Head of caudate nucleus (tissue), 42 donors: ENCODE measurements at regions not wholly inside any gene's neighbourhood (a gene's known extent, or its start where the extent isn't known, plus 50 kb on each side); places are given as distances from the start of the nearest gene placed in this dataset.

Experiments used
- DNase-seq, 42 donors: peaks; one replicate each; pipeline versions ENCODE4 v3.0.0 to v3.0.0-alpha.2; 2020 to 2021; ENCODE audit warnings: mixed read lengths in 7 of 42
- intact Hi-C: fragments of 100-400 bp; cut with DNase I; formaldehyde crosslinking; loops from one replicate; pipeline ENCODE4 v1.15.0; 2022

GRCh38 chrY:8151561-8151960 lies 1185.7 kb upstream of the TSPY4 start:
- intact Hi-C loops: no loop called here
- no peak for DNase-seq

- no peak for DNase-seq
- intact Hi-C loops: no loop called here
Observed at GRCh38 chrY:8128578-8128977, 1208.7 kb upstream of the TSPY4 start.

GRCh38 chrY:8125907-8126571 lies 1211.2 kb upstream of the TSPY4 start:
- intact Hi-C loops: no loop called here
- DNase-seq: peak in 4 of 42 donors; percentile 2 to 38 (median 6)

DNA sequence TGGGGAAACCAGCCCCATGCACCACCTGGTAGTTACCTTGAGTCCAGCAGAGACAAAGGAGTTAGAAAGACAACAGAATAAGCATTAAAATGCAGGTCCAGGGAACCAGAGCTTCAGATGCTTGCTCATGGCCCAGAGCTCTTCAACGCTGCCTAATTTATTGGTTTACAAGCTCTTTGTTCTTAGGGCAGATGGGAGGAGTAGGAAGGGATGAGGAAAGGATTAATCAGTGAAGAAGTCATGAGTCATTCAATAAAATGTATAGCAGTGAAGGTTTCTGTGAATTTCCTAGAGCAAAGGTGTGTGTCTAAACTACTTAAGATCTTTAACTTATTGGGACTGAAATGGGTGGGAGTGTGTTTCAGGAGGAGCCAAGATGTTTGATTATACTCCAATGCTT lies 1210.3 kb upstream of the AMELY start:
- intact Hi-C loops: no loop called here
- no peak for DNase-seq

- intact Hi-C loops: no loop called here
- no peak for DNase-seq
Observed at GRCh38 chrY:8094429-8094828, 1182.9 kb upstream of the AMELY start.

GRCh38 chrY:8092926-8093325 lies 1181.4 kb upstream of the AMELY start:
- intact Hi-C loops: no loop called here
- DNase-seq: no peak

GRCh38 chrY:8085925-8086324 lies 1174.4 kb upstream of the AMELY start:
- no peak for DNase-seq
- intact Hi-C loops: no loop called here

GRCh38 chrY:8084192-8084591 lies 1172.6 kb upstream of the AMELY start:
- intact Hi-C loops: no loop called here
- DNase-seq: no peak

GRCh38 chrY:8081151-8081550 lies 1169.6 kb upstream of the AMELY start:
- DNase-seq: no peak
- intact Hi-C loops: no loop called here

- intact Hi-C loops: no loop called here
- no peak for DNase-seq
Observed at GRCh38 chrY:8065220-8065619, 1153.7 kb upstream of the AMELY start.

DNA sequence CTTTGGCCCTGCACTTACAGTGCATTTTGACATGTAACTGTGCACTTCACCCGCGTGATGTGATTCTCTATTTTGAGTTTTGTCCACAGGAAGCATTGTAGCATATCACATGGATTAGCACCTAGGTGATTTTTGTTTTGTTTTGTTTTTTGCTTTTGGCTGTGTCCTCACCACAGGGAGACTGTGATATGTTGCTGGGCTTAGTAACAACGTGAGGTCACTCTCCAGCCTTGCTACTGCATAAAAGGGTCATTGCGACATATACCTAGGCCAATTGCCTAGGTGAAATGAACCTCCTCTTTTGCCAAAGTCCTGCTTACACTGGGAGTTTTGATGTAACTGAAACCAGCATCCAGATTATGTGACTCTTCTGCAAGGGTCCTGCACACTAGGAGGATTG lies 1152.9 kb upstream of the AMELY start:
- intact Hi-C loops: no loop called here
- no peak for DNase-seq

GRCh38 chrY:8063973-8064372 lies 1152.4 kb upstream of the AMELY start:
- intact Hi-C loops: no loop called here
- DNase-seq: no peak

DNA sequence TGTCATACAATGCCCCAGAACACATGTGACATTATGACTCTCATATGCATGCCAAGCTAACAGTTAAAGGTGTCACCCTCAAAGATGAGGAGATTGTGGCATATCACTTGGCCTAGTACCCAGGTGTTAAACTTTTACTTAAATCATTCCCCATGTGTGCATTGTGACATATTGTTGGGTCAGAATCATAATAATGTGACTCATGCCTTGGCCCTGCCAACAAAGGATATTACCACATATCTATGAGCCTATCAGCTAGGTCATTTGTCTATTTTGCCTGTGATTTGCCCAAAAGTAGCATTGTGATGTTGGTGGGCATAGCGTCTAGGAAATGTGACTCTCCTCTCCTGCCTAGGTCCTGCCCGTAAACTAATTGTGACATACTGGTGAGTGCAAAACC lies 1147.1 kb upstream of the AMELY start:
- no peak for DNase-seq
- intact Hi-C loops: no loop called here

DNA sequence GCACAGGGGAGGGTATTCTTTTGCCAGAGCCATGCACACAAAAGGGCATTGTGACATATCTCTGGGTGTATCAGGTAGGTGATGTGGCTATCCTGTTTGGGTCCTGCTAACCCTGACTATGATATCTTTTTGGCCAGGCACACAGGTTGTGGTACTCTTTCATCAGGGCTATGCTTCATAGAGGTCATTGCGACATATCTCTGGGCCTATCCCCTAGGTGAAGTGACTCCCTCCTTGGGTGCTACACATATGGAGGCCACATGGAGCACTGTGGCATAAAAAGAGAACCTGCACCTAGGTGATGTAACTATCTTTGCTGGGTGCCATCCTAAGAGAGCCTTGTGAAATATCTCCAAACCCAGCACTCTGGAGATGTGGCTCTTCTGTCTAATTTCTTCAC lies 1139.8 kb upstream of the AMELY start:
- DNase-seq: no peak
- intact Hi-C loops: no loop called here

- intact Hi-C loops: no loop called here
- DNase-seq: no peak
Observed at GRCh38 chrY:8041238-8041637, 1129.7 kb upstream of the AMELY start.

DNA sequence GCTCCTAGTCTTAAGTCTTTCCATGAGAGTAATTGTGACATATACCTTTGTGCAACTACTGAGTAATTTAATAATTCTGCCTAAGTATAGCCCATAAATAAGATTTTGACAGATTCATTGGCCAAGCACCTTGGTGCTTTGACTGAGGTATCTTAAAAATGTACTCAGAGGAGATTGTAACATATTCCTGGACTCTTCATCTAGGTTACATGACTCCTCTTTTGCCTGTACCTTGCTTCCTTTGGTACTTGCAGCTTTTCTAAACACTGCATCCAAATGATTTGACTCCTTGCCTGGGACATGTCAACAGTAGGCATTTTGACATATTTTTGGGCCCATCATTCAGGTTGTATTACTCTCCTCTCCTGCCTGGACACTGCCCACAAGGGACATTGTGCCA lies 1125.0 kb upstream of the AMELY start:
- DNase-seq: no peak
- intact Hi-C loops: no loop called here

DNA sequence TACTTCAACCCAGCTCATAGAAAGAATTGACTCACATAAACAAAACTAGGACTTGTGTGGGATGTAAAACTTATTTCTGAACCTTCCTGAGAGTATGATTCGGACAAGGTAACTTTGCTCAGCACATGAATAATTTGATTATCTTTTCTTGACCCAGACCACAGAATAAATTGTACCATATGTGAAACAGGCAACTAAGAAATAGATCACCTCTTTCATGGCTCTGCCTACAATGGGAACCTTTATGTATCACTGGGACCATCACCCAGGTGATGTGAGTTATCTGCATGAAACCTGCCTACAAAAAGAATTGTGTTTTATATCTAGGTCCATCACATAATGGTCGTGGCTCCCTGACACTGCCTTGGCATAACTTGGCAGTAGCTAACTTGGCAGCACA lies 1124.1 kb upstream of the AMELY start:
- no peak for DNase-seq
- intact Hi-C loops: no loop called here

GRCh38 chrY:8034673-8035072 lies 1123.1 kb upstream of the AMELY start:
- no peak for DNase-seq
- intact Hi-C loops: no loop called here

- DNase-seq: no peak
- intact Hi-C loops: no loop called here
Observed at GRCh38 chrY:8033200-8033599, 1121.6 kb upstream of the AMELY start.

- DNase-seq: no peak
- intact Hi-C loops: no loop called here
Observed at GRCh38 chrY:8020540-8020939, 1109.0 kb upstream of the AMELY start.

DNA sequence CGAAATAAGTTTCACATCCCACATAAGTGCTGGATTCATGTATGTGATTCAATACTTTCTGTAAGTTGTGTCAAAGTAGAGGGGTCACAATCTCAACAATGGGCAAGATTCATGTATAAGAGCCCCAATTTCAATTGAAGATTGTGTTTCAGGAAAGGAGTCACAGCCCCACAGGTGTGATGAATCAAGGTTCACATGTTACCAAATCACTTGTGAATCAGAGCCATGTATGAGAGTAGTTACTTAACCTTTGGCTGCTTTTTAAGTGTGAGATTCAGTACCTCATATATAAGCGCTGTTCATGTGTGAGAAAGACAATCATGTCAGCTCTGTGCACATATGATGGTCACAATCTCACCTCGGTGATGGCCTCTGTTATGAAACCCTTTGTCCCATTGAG lies 1100.0 kb upstream of the AMELY start:
- intact Hi-C loops: no loop called here
- no peak for DNase-seq

DNA sequence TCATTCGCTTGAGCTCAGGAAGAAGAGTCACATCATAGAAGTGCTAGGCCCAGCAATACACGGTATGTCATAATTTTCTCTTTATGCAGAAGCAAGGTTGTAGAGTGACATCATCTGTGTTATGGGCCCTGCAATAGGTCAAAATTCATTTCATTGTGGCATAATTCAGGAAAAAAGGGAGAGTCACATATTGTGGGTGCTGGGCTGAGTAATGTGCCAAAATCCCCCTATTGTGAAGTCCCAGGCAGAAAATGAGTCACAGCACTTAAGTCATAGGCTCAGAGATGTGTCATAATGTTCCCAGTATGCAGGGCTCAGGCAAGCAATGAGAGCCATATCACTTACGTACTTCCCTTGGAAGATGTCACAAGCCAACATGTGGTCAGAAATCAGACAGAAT lies 1092.6 kb upstream of the AMELY start:
- intact Hi-C loops: no loop called here
- DNase-seq: no peak
